ENCODE measurements at regions not wholly inside any gene's neighbourhood (a gene's known extent, or its start where the extent isn't known, plus 50 kb on each side); places are given as distances from the start of the nearest gene placed in this dataset.
"Not testable (repeated sequence)": the region's sequence is repeated elsewhere in the genome, so short reads cannot be mapped to it uniquely, and the experiment has no call there.

GRCh38 chr2:149885946-149886345, 298.4 kb upstream of the MMADHC start:
- no peak for DNase-seq (ENCODE audit: extremely low read depth, low read depth, low spot score)

- no peak for DNase-seq (ENCODE audit: extremely low read depth, low read depth, low spot score)
Observed at GRCh38 chr2:149885468-149885867, 297.9 kb upstream of the MMADHC start.

- no peak for DNase-seq (ENCODE audit: extremely low read depth, low read depth, low spot score)
Observed at GRCh38 chr2:149884871-149885270, 297.3 kb upstream of the MMADHC start.

- no peak for DNase-seq (ENCODE audit: extremely low read depth, low read depth, low spot score)
Observed at GRCh38 chr2:149877913-149878312, 290.3 kb upstream of the MMADHC start.

GRCh38 chr2:149877074-149877473, 289.5 kb upstream of the MMADHC start:
- no peak for DNase-seq (ENCODE audit: extremely low read depth, low read depth, low spot score)

GRCh38 chr2:149873936-149874335, 286.4 kb upstream of the MMADHC start:
- no peak for DNase-seq (ENCODE audit: extremely low read depth, low read depth, low spot score)

- DNase-seq (ENCODE audit: extremely low read depth, low read depth, low spot score), result no peak
Observed at GRCh38 chr2:149872638-149873150, 285.1 kb upstream of the MMADHC start.

GRCh38 chr2:149872041-149872440, 284.5 kb upstream of the MMADHC start:
- no peak for DNase-seq (ENCODE audit: extremely low read depth, low read depth, low spot score)

GRCh38 chr2:149871091-149871885, 283.7 kb upstream of the MMADHC start:
- no peak for DNase-seq (ENCODE audit: extremely low read depth, low read depth, low spot score)

GRCh38 chr2:149863227-149863626, 275.7 kb upstream of the MMADHC start:
- DNase-seq (ENCODE audit: extremely low read depth, low read depth, low spot score), result no peak

- no peak for DNase-seq (ENCODE audit: extremely low read depth, low read depth, low spot score)
Observed at GRCh38 chr2:149861034-149861433, 273.5 kb upstream of the MMADHC start.

- DNase-seq (ENCODE audit: extremely low read depth, low read depth, low spot score), result no peak
Observed at GRCh38 chr2:149860276-149860921, 272.8 kb upstream of the MMADHC start.

- DNase-seq (ENCODE audit: extremely low read depth, low read depth, low spot score), result peak; percentile 29
Observed at GRCh38 chr2:149858901-149859634, 271.5 kb upstream of the MMADHC start.

- DNase-seq (ENCODE audit: extremely low read depth, low read depth, low spot score), result no peak
Observed at GRCh38 chr2:149858216-149858615, 270.6 kb upstream of the MMADHC start.

GRCh38 chr2:149857344-149857743, 269.8 kb upstream of the MMADHC start:
- DNase-seq (ENCODE audit: extremely low read depth, low read depth, low spot score), result no peak

GRCh38 chr2:149855859-149856258, 268.3 kb upstream of the MMADHC start:
- DNase-seq (ENCODE audit: extremely low read depth, low read depth, low spot score), result not testable (repeated sequence)

- DNase-seq (ENCODE audit: extremely low read depth, low read depth, low spot score), result no peak
Observed at GRCh38 chr2:149849591-149849990, 262.0 kb upstream of the MMADHC start.

GRCh38 chr2:149849136-149849535, 261.6 kb upstream of the MMADHC start:
- no peak for DNase-seq (ENCODE audit: extremely low read depth, low read depth, low spot score)

- DNase-seq (ENCODE audit: extremely low read depth, low read depth, low spot score), result no peak
Observed at GRCh38 chr2:149841396-149841795, 253.8 kb upstream of the MMADHC start.

GRCh38 chr2:149832324-149832723, 244.7 kb upstream of the MMADHC start:
- DNase-seq (ENCODE audit: extremely low read depth, low read depth, low spot score), result no peak

GRCh38 chr2:149828520-149829210, 241.1 kb upstream of the MMADHC start:
- no peak for DNase-seq (ENCODE audit: extremely low read depth, low read depth, low spot score)
